ENCODE measurements at regions not wholly inside any gene's neighbourhood (a gene's known extent, or its start where the extent isn't known, plus 50 kb on each side); places are given as distances from the start of the nearest gene placed in this dataset.
"Not testable (repeated sequence)": the region's sequence is repeated elsewhere in the genome, so short reads cannot be mapped to it uniquely, and the experiment has no call there.

DNA sequence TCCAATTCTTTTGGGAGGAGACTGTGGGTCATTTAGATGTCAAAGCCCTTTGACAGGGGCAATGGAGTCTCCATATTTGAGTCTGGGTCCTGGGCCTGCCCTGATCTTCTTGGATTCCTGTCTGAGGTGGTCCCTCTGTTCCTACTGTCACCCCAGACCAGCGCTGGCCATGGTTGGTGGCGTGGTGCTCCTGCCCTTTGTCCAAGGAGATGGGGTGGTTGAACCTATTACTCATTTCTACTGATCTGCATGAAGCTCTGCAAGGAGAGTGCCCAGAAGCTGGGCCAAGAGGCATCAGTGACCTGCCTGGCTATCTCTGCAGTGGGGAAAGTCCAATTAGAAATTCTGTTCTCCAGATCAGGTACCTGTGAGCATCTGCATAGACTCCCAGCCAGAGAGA lies 355.6 kb upstream of the NUPR2 start:
- H3K27ac ChIP-seq (ENCODE audit: low read depth in 2 of 2, low read length in 1 of 2), result no peak overlapping the region
- H3K4me1 ChIP-seq (ENCODE audit: control insufficient read depth in 1 of 2, insufficient read depth in 2 of 2, low read depth in 1 of 2, low read length in 1 of 2), result no peaks in the 10 kb centered on the region
- H3K36me3 ChIP-seq (replicated peaks in 1 of 2; ENCODE audit: control insufficient read depth in 1 of 2, insufficient read depth in 2 of 2, low read length in 1 of 2), result peaks cover 0 to 5% of the 10 kb centered on the region in 2 experiments
- no peaks in the 10 kb centered on the region for H3F3A ChIP-seq (replicated peaks; ENCODE audit: insufficient read depth)
- H3K9me2 ChIP-seq, result no peaks in the 10 kb centered on the region
- ChIA-PET POLR2A (no interaction called here), CTCF (no interaction called here)
- DNase-seq, result no peak
- H3K9ac ChIP-seq, result no peak overlapping the region
- H3K9me3 ChIP-seq, result peaks cover 32% of the 10 kb centered on the region
- no peak overlapping the region for H3K4me2 ChIP-seq
- H4K20me1 ChIP-seq (ENCODE audit: insufficient read depth), result no peaks in the 10 kb centered on the region
- WGBS (ENCODE audit: low lambda C conversion rate), result 3% methylated on average over 2 of the region's 2 CpGs
- no peaks in the 10 kb centered on the region for H3K27me3 ChIP-seq (ENCODE audit: insufficient read depth)
- no peak overlapping the region for H2AFZ ChIP-seq (ENCODE audit: low read depth)
- TF ChIP-seq SMC3 (IDR thresholded peaks at IDR 0.05; ENCODE audit: low read depth, low read length) (no peak), RCOR1 (IDR thresholded peaks at IDR 0.05; ENCODE audit: low read length) (no peak)
- no peaks in the 10 kb centered on the region for H3K79me2 ChIP-seq (ENCODE audit: insufficient read depth)
- no peak overlapping the region for H3K4me3 ChIP-seq (ENCODE audit: low read depth in 2 of 2, low read length in 1 of 2)

DNA sequence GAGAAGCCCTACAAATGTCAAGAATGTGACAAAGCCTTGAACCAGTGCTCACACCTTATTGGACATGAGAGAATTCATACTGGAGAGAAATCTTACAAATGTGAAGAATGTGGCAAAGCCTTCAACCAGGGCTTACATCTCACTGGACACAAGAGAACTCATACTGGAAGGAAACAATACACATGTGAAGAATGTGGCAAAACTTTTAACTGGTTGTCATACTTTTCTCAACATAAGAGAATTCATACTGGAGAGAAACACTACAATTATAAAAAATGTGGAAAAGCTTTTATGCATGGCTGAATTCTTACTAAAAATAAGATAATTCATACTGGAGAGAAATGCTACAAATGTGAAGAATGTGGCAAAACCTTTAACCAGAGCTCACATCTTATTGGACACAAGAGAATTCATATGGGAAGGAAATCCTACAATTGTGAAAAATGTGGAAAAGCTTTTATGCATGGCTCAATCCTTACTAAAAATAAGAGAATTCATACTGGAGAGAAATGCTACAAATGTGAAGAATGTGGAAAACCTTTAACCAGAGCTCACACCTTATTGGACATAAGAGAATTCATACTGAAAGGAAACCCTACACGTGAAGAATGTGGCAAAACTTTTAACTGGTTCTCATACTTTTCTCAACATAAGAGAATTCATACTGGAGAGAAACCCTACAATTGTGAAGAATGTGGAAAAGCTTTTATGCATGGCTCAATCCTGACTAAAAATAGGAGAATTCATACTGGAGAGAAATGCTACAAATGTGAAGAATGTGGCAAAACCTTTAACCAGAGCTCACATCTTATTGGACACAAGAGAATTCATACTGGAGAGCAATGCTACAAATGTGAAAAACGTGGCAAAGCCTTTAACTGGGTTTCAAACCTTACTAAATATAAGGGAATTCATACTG lies 350.6 kb upstream of the NUPR2 start:
- H3K36me3 ChIP-seq (replicated peaks in 1 of 2; ENCODE audit: control insufficient read depth in 1 of 2, insufficient read depth in 2 of 2, low read length in 1 of 2); H3K4me3 ChIP-seq (ENCODE audit: low read depth in 2 of 2, low read length in 1 of 2); H3K27ac ChIP-seq (ENCODE audit: low read depth in 2 of 2, low read length in 1 of 2); DNase-seq; POLR2A ChIA-PET; H3K79me2 ChIP-seq (ENCODE audit: insufficient read depth); H3K4me1 ChIP-seq (ENCODE audit: control insufficient read depth in 1 of 2, insufficient read depth in 2 of 2, low read depth in 1 of 2, low read length in 1 of 2); H3K4me2 ChIP-seq; H2AFZ ChIP-seq (ENCODE audit: low read depth); H4K20me1 ChIP-seq (ENCODE audit: insufficient read depth); H3F3A ChIP-seq (replicated peaks; ENCODE audit: insufficient read depth); H3K27me3 ChIP-seq (ENCODE audit: insufficient read depth); H3K9ac ChIP-seq; CTCF ChIA-PET; H3K9me2 ChIP-seq: not testable (repeated sequence)
- 2% methylated on average over 2 of the region's 2 CpGs for WGBS (ENCODE audit: low lambda C conversion rate)
- peaks cover 64% of the 10 kb centered on the region for H3K9me3 ChIP-seq

DNA sequence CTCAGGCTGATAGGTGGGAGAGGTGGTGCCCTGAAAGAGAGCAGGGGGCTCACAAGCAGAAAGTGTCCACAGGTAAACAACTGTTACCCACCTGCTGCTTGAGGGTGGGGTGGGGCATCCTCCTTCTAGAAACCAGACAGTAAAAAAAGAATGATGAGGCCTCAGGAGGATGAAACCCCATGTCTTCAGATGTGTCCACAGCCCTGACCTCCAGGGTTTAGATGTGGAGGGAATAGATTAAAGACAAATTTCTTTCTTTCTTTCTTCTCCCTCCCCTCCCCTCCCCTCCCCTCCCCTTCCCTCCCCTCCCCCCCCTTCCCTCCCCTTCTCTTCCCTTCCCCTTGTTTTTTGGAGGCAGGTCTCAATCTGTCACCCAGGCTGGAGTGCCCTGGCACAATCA lies 333.5 kb upstream of the NUPR2 start:
- Histone ChIP-seq H3F3A (replicated peaks; ENCODE audit: insufficient read depth) (no peaks in the 10 kb centered on the region), H3K27ac (ENCODE audit: low read depth in 2 of 2, low read length in 1 of 2) (no peak overlapping the region), H3K4me3 (ENCODE audit: low read depth in 2 of 2, low read length in 1 of 2) (no peak overlapping the region), H3K9ac (no peak overlapping the region), H3K79me2 (ENCODE audit: insufficient read depth) (no peaks in the 10 kb centered on the region), H3K4me2 (no peak overlapping the region), H3K9me2 (no peaks in the 10 kb centered on the region), H3K36me3 (replicated peaks in 1 of 2; ENCODE audit: control insufficient read depth in 1 of 2, insufficient read depth in 2 of 2, low read length in 1 of 2) (no peaks in the 10 kb centered on the region), H2AFZ (ENCODE audit: low read depth) (no peak overlapping the region), H3K4me1 (ENCODE audit: control insufficient read depth in 1 of 2, insufficient read depth in 2 of 2, low read depth in 1 of 2, low read length in 1 of 2) (no peaks in the 10 kb centered on the region), H3K27me3 (ENCODE audit: insufficient read depth) (no peaks in the 10 kb centered on the region), H3K9me3 (peaks cover 4% of the 10 kb centered on the region; the same call in 1 of the 2 replicates), H4K20me1 (ENCODE audit: insufficient read depth) (no peaks in the 10 kb centered on the region)
- DNase-seq, result no peak
- ChIA-PET CTCF (no interaction called here), POLR2A (no interaction called here)
- TF ChIP-seq, protein P1, sequence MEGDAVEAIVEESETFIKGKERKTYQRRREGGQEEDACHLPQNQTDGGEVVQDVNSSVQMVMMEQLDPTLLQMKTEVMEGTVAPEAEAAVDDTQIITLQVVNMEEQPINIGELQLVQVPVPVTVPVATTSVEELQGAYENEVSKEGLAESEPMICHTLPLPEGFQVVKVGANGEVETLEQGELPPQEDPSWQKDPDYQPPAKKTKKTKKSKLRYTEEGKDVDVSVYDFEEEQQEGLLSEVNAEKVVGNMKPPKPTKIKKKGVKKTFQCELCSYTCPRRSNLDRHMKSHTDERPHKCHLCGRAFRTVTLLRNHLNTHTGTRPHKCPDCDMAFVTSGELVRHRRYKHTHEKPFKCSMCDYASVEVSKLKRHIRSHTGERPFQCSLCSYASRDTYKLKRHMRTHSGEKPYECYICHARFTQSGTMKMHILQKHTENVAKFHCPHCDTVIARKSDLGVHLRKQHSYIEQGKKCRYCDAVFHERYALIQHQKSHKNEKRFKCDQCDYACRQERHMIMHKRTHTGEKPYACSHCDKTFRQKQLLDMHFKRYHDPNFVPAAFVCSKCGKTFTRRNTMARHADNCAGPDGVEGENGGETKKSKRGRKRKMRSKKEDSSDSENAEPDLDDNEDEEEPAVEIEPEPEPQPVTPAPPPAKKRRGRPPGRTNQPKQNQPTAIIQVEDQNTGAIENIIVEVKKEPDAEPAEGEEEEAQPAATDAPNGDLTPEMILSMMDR (IDR thresholded peaks at IDR 0.05), result no peak
- TF ChIP-seq RCOR1 (IDR thresholded peaks at IDR 0.05; ENCODE audit: low read length), result no peak
- TF ChIP-seq RFX5 (IDR thresholded peaks at IDR 0.05; ENCODE audit: low read length), result no peak
- TF ChIP-seq NRF1 (IDR thresholded peaks at IDR 0.05; ENCODE audit: low read depth, low read length), result no peak
- TF ChIP-seq ELF1 (IDR thresholded peaks at IDR 0.05), result no peak
- TF ChIP-seq, protein P2, sequence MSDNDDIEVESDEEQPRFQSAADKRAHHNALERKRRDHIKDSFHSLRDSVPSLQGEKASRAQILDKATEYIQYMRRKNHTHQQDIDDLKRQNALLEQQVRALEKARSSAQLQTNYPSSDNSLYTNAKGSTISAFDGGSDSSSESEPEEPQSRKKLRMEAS (IDR thresholded peaks at IDR 0.05; ENCODE audit: low read depth), result no peak
- TF ChIP-seq POLR2AphosphoS5 (IDR thresholded peaks at IDR 0.05; ENCODE audit: low read depth, low read length), result no peak
- TF ChIP-seq EP300 (IDR thresholded peaks at IDR 0.05; ENCODE audit: borderline replicate concordance in 1 of 2, low read depth in 1 of 2, low read length in 1 of 2), result no peak
- TF ChIP-seq JUND (IDR thresholded peaks at IDR 0.05), result no peak
- no peak for TF ChIP-seq SIN3A (IDR thresholded peaks at IDR 0.05; ENCODE audit: borderline replicate concordance, low read depth, low read length)
- TF ChIP-seq EZH2phosphoT487 (IDR thresholded peaks at IDR 0.05; ENCODE audit: borderline replicate concordance, low read depth), result no peak
- TF ChIP-seq TEAD4 (IDR thresholded peaks at IDR 0.05; ENCODE audit: borderline replicate concordance, insufficient read depth), result no peak
- TF ChIP-seq SMC3 (IDR thresholded peaks at IDR 0.05; ENCODE audit: low read depth, low read length), result no peak

Measured in SK-N-SH (cell line).